Osteoblast (primary cell): ENCODE measurements at regions not wholly inside any gene's neighbourhood (a gene's known extent, or its start where the extent isn't known, plus 50 kb on each side); places are given as distances from the start of the nearest gene placed in this dataset.
A peak's percentile ranks its signal among the peaks of the same experiment; 100 is the strongest.

Experiments
- DNase-seq: peaks from one replicate; pipeline ENCODE4 v3.0.0; 2011; ENCODE audit warnings: low spot score, mixed read lengths; ENCODE audit not compliant: insufficient read length; ENCODE audit errors: missing footprints
- H2AFZ ChIP-seq: 2 replicates; pipeline ENCODE4 v1.6.0; 2011; ENCODE audit warnings: mild to moderate bottlenecking, low read length
- H3K27ac ChIP-seq: 2 replicates; pipeline ENCODE4 v1.5.1; 2011; ENCODE audit warnings: mild to moderate bottlenecking, low read depth, low read length, moderate library complexity
- H3K27me3 ChIP-seq: 2 replicates; pipeline ENCODE4 v1.6.0; 2012; ENCODE audit warnings: mild to moderate bottlenecking, control low read depth, inconsistent platforms, low read length, moderate library complexity; ENCODE audit not compliant: insufficient read depth
- H3K36me3 ChIP-seq: 2 replicates; pipeline ENCODE4 v1.5.1; 2011; ENCODE audit warnings: mild to moderate bottlenecking, low read length, control low read depth, moderate library complexity; ENCODE audit not compliant: insufficient read depth
- H3K4me1 ChIP-seq: 2 replicates; pipeline ENCODE4 v1.5.1; 2011; ENCODE audit warnings: mild to moderate bottlenecking, low read length, control low read depth, moderate library complexity; ENCODE audit not compliant: insufficient read depth
- H3K4me2 ChIP-seq: 2 replicates; pipeline ENCODE4 v1.6.0; 2011; ENCODE audit warnings: mild to moderate bottlenecking, low read length; ENCODE audit not compliant: insufficient read depth
- H3K4me3 ChIP-seq: fragments of 200-600 bp; sonication (generic); 3 replicates; pipeline ENCODE4 v1.5.1; 2012; ENCODE audit warnings: mild to moderate bottlenecking, low read length, inconsistent platforms; ENCODE audit not compliant: insufficient read depth
- H3K79me2 ChIP-seq: 2 replicates; pipeline ENCODE4 v1.6.0; 2012; ENCODE audit warnings: mild to moderate bottlenecking, low read length, control low read depth, inconsistent platforms; ENCODE audit not compliant: insufficient read depth
- H3K9me3 ChIP-seq: 2 replicates; pipeline ENCODE4 v1.5.1; 2011; ENCODE audit warnings: low read depth, low read length, control low read depth
- H4K20me1 ChIP-seq: 2 replicates; pipeline ENCODE4 v1.6.0; 2012; ENCODE audit warnings: mild to moderate bottlenecking, low read length, control low read depth; ENCODE audit not compliant: insufficient read depth
- CTCF ChIP-seq: IDR thresholded peaks from 2 replicates; pipeline ENCODE4 v1.5.1; 2011; ENCODE audit warnings: mild to moderate bottlenecking, low read depth, low read length, moderate library complexity; ENCODE audit errors: extremely low read depth

GRCh38 chr5:68436686-68437520 is 221.3 kb downstream of the PIK3R1 start:
- no peak overlapping the region for H3K27ac ChIP-seq
- H3K4me2 ChIP-seq: no peak overlapping the region
- peak overlapping the region; percentile 20 for H2AFZ ChIP-seq
- DNase-seq: no peak
- no peaks in the 10 kb centered on the region for H3K36me3 ChIP-seq
- peaks cover 13% of the 10 kb centered on the region for H3K4me1 ChIP-seq
- no peak overlapping the region for H3K4me3 ChIP-seq
- TF ChIP-seq CTCF: no peak
- no peaks in the 10 kb centered on the region for H3K27me3 ChIP-seq
- H3K9me3 ChIP-seq: no peaks in the 10 kb centered on the region
- no peaks in the 10 kb centered on the region for H4K20me1 ChIP-seq
- H3K79me2 ChIP-seq: no peaks in the 10 kb centered on the region

GRCh38 chr5:68438876-68439275 is 223.3 kb downstream of the PIK3R1 start:
- H4K20me1 ChIP-seq: no peaks in the 10 kb centered on the region
- TF ChIP-seq CTCF: no peak
- H3K4me2 ChIP-seq: no peak overlapping the region
- no peaks in the 10 kb centered on the region for H3K79me2 ChIP-seq
- no peak overlapping the region for H2AFZ ChIP-seq
- H3K9me3 ChIP-seq: no peaks in the 10 kb centered on the region
- DNase-seq: no peak
- H3K27ac ChIP-seq: no peak overlapping the region
- H3K27me3 ChIP-seq: no peaks in the 10 kb centered on the region
- no peak overlapping the region for H3K4me3 ChIP-seq
- H3K4me1 ChIP-seq: peaks cover 7% of the 10 kb centered on the region
- H3K36me3 ChIP-seq: no peaks in the 10 kb centered on the region

GRCh38 chr5:68440245-68440644 is 224.7 kb downstream of the PIK3R1 start:
- H2AFZ ChIP-seq: no peak overlapping the region
- H3K27ac ChIP-seq: no peak overlapping the region
- no peaks in the 10 kb centered on the region for H3K9me3 ChIP-seq
- H3K27me3 ChIP-seq: no peaks in the 10 kb centered on the region
- H3K4me2 ChIP-seq: no peak overlapping the region
- no peaks in the 10 kb centered on the region for H3K4me1 ChIP-seq
- no peak overlapping the region for H3K4me3 ChIP-seq
- H4K20me1 ChIP-seq: no peaks in the 10 kb centered on the region
- H3K36me3 ChIP-seq: no peaks in the 10 kb centered on the region
- DNase-seq: no peak
- H3K79me2 ChIP-seq: no peaks in the 10 kb centered on the region
- no peak for TF ChIP-seq CTCF

DNA sequence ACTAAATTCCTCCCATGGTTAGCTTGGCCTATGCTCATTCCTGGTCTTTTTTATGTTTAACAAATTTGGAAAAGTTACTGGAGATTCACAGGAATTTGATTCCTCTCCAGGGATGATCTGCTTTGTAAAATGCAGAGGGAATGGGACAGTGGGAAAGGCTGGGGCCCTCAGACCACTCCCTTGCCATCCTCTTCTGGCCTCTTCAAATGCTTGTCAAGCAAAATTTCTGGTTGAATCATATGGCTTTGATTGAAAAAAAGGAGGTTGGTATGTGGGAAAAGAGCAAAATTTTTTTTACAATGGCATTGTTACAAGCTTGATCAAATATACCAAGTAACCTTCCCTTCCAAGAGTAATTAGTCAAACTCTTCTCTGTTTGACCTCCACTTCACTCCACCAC is 225.1 kb downstream of the PIK3R1 start:
- no peak for TF ChIP-seq CTCF
- Histone ChIP-seq H3K27ac (no peak overlapping the region), H3K4me3 (no peak overlapping the region), H3K27me3 (no peaks in the 10 kb centered on the region), H3K4me2 (no peak overlapping the region), H3K4me1 (no peaks in the 10 kb centered on the region), H3K79me2 (no peaks in the 10 kb centered on the region), H3K9me3 (no peaks in the 10 kb centered on the region), H2AFZ (no peak overlapping the region), H3K36me3 (no peaks in the 10 kb centered on the region), H4K20me1 (no peaks in the 10 kb centered on the region)
- no peak for DNase-seq
